MM.1S (cell line): ENCODE measurements at regions not wholly inside any gene's neighbourhood (a gene's known extent, or its start where the extent isn't known, plus 50 kb on each side); places are given as distances from the start of the nearest gene placed in this dataset.

Source experiments
- CTCF ChIP-seq: fragments of 300-600 bp; sonication (generic); IDR thresholded peaks from 2 replicates; pipeline ENCODE4 v1.5.1; 2016; ENCODE audit warnings: antibody characterized with exemption, low read length, mixed read lengths
- EZH2 ChIP-seq: fragments of 300-600 bp; sonication (generic); optimal IDR thresholded peaks from 2 replicates; pipeline ENCODE3; 2017; ENCODE audit warnings: low read depth, mild to moderate bottlenecking, antibody characterized with exemption, low read length, mixed read lengths

DNA sequence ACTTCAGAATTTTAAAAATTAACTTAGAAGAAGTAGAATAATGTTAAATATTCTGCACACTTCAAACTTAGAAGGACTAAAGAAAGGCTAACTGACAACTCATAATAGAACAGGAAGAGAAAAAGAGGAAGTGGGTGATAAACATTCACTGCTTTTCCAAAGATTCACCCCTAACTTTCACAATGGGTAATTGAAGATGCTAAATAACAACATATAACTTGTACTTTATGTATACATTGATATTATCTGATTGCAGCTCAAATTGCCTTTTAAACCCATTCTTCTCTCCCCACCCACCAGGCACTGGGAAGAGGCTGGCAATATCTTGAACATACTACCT lies 376.6 kb downstream of the EFNA5 start:
- TF ChIP-seq CTCF (no peak), EZH2 (no peak)
